Heart left ventricle (tissue), 16 donors: ENCODE measurements at regions not wholly inside any gene's neighbourhood (a gene's known extent, or its start where the extent isn't known, plus 50 kb on each side); places are given as distances from the start of the nearest gene placed in this dataset.
A peak's percentile ranks its signal among the peaks of the same experiment; 100 is the strongest.
"Not testable (repeated sequence)": the region's sequence is repeated elsewhere in the genome, so short reads cannot be mapped to it uniquely, and the experiment has no call there.

Experiments
- ATAC-seq, 4 donors: fragments of 200-7000 bp; cut with Tn5 transposase; one replicate each; pipeline ENCODE4 v1.9.1; 2020 to 2022; ENCODE audit warnings: moderate library complexity in 4 of 4, mild to moderate bottlenecking in 3 of 4, moderate number of reproducible peaks in 1 of 4
- DNase-seq, 5 donors: peaks; one replicate each; pipeline ENCODE4 v3.0.0-alpha.2; 2020
- H3K27ac ChIP-seq, 12 donors: fragments of 200-600 bp; sonication (generic) in 4 of 12; one replicate each; pipeline versions ENCODE4 v1.5.0 to v1.8.0; 2016 to 2022; ENCODE audit warnings: mild to moderate bottlenecking in 2 of 12
- H3K27me3 ChIP-seq, 9 donors: fragments of 200-600 bp; sonication (generic) in 2 of 9; one replicate each; pipeline versions ENCODE4 v1.5.1 to v1.8.0; 2016 to 2022; ENCODE audit warnings: mild to moderate bottlenecking in 3 of 9
- H3K36me3 ChIP-seq, 9 donors: fragments of 200-600 bp; sonication (generic) in 2 of 9; one replicate each; pipeline versions ENCODE4 v1.5.0 to v1.8.0; 2018 to 2022; ENCODE audit warnings: mild to moderate bottlenecking in 2 of 9
- H3K4me1 ChIP-seq, 12 donors: fragments of 200-600 bp; sonication (generic) in 4 of 12; one replicate each; pipeline versions ENCODE4 v1.5.0 to v1.8.0; 2016 to 2022; ENCODE audit warnings: mild to moderate bottlenecking in 3 of 12
- H3K4me3 ChIP-seq, 12 donors: fragments of 200-600 bp; sonication (generic) in 4 of 12; one replicate each; pipeline versions ENCODE4 v1.5.0 to v1.8.0; 2017 to 2022; ENCODE audit warnings: mild to moderate bottlenecking in 9 of 12, moderate library complexity in 4 of 12
- H3K9me3 ChIP-seq, 12 donors: fragments of 200-600 bp; sonication (generic) in 4 of 12; one replicate each; pipeline versions ENCODE4 v1.5.0 to v1.8.0; 2016 to 2022; ENCODE audit warnings: mild to moderate bottlenecking in 1 of 12
- POLR2A ChIP-seq, 2 donors: fragments of 450-650 bp; IDR thresholded peaks; one replicate each; pipeline ENCODE4 v1.6.1; 2017; ENCODE audit warnings: antibody characterized with exemption in 2 of 2, mild to moderate bottlenecking in 2 of 2, moderate library complexity in 2 of 2
- WGBS, 4 donors: extraction: QIAGEN DNeasy Blood & Tissue Kit in 2 of 4; methylation state at CpG; one replicate each; pipeline versions ENCODE4 v1.1.5 to v1.1.7; 2013 to 2018; 5-methylcytosine and 5-hydroxymethylcytosine counted together
- intact Hi-C, 10 donors: fragments of 100-400 bp; cut with DNase I; formaldehyde crosslinking; loops; one replicate each; pipeline versions ENCODE4 v1.11.1 to v1.14.2; 2022
- TF ChIP-seq, protein P1 (sequence below), 12 donors: fragments of 200-600 bp; sonication (generic) in 4 of 12; IDR thresholded peaks; one replicate each; pipeline versions ENCODE4 v1.5.0 to v1.8.0; 2018 to 2022; ENCODE audit warnings: antibody characterized with exemption in 12 of 12, mild to moderate bottlenecking in 5 of 12
- donor health status: ischemic (EF 13 %, LVEDD 7.1; RV severe dilation, severe dysfunction).
- donor health status: healthy with polysubstance abuse.
- donor health status: DM: no; HTN: yes; CAD: no.
- donor health status: DM: no; HTN: no; CAD: no.
- donor health status: ischemic (EF 25% LVEDD 6.9; RV normal size, moderate dysfunction).
- donor health status: ischemic (EF 25% LVEDD 5.7; RV mildly dilated, moderate dysfunction).
- donor health status: healthy.
- donor health status: DM: yes; HTN: yes; CAD: no.
- donor health status: ischemic (EF 35%, LVEDD 5.7; RV mildly dilated, moderate dysfunction).
- donor health status: nonischemic (EF 11% LVEDD 7.7; RV severe dilation, severe dysfunction).
- donor health status: DM: yes; HTN: yes; CAD: no.
- donor health status: PGD.
- donor health status: ischemic (EF 29% LVEDD 5.4; RV normal size, mild dysfunction).
- donor health status: nonischemic (EF 23%, LVEDD 6.1; RV moderate dilation, normal function).

- Histone ChIP-seq H3K9me3 (no peaks in the 10 kb centered on the region), H3K27me3 (peaks cover 0 to 36% (median 4%) of the 10 kb centered on the region in 9 donors), H3K27ac (no peak overlapping the region), H3K36me3 (no peaks in the 10 kb centered on the region), H3K4me1 (no peaks in the 10 kb centered on the region), H3K4me3 (no peak overlapping the region)
- TF ChIP-seq, protein P1, sequence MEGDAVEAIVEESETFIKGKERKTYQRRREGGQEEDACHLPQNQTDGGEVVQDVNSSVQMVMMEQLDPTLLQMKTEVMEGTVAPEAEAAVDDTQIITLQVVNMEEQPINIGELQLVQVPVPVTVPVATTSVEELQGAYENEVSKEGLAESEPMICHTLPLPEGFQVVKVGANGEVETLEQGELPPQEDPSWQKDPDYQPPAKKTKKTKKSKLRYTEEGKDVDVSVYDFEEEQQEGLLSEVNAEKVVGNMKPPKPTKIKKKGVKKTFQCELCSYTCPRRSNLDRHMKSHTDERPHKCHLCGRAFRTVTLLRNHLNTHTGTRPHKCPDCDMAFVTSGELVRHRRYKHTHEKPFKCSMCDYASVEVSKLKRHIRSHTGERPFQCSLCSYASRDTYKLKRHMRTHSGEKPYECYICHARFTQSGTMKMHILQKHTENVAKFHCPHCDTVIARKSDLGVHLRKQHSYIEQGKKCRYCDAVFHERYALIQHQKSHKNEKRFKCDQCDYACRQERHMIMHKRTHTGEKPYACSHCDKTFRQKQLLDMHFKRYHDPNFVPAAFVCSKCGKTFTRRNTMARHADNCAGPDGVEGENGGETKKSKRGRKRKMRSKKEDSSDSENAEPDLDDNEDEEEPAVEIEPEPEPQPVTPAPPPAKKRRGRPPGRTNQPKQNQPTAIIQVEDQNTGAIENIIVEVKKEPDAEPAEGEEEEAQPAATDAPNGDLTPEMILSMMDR (IDR thresholded peaks at IDR 0.05), result no peak
- TF ChIP-seq POLR2A (IDR thresholded peaks at IDR 0.05), result no peak
- ATAC-seq (no peak), DNase-seq (peak in 2 of 5 donors; percentile 15 to 49)
- WGBS, 4 donors, result 45 to 54% (median 48%) methylated on average over 10 to 27 of the region's 28 CpGs
- intact Hi-C loops, result no loop called here
Measured at GRCh38 chr4:3630598-3631543, 98.6 kb upstream of the LRPAP1 start.

DNA sequence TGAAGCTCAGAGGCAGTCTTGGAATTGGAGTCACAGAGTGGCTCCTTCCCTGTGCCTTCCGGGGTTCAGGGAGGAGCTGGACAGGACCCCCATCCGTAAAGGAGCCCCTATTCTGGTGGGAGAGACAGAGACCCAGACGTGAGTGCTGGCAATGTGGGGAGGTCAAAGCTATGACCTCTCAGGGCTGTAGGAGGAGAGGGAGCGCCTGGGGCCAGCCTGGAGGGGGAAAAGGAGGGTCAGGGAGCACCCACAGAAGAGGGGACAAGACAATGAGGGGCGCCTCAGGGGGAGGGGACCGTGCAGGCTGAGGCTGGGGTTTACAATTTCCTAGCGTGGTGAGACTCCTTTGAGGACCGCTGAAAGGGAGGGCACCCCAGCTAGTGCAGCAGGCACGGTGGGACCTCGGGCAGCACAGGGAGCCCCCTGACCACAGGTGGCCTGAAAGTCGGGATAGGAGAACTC, 97.9 kb upstream of the LRPAP1 start:
- Histone ChIP-seq H3K27me3 (peaks cover 0 to 36% (median 4%) of the 10 kb centered on the region in 9 donors), H3K36me3 (no peaks in the 10 kb centered on the region), H3K4me3 (no peak overlapping the region), H3K27ac (no peak overlapping the region), H3K4me1 (no peaks in the 10 kb centered on the region), H3K9me3 (no peaks in the 10 kb centered on the region)
- TF ChIP-seq, protein P1 (IDR thresholded peaks at IDR 0.05), result no peak
- TF ChIP-seq POLR2A (IDR thresholded peaks at IDR 0.05), result no peak
- ATAC-seq (no peak), DNase-seq (peak in 1 of 5 donors; percentile 17)
- 70 to 82% (median 71%) methylated on average over 11 of the region's 11 CpGs for WGBS, 4 donors
- intact Hi-C loops, result no loop called here

GRCh38 chr4:3629665-3630064, 97.4 kb upstream of the LRPAP1 start:
- H3K4me3 ChIP-seq, result no peak overlapping the region
- no peak overlapping the region for H3K27ac ChIP-seq
- peaks cover 0 to 36% (median 3%) of the 10 kb centered on the region in 9 donors for H3K27me3 ChIP-seq
- peak in 2 of 5 donors; percentile 8 to 27 for DNase-seq
- no peaks in the 10 kb centered on the region for H3K36me3 ChIP-seq
- H3K9me3 ChIP-seq, result no peaks in the 10 kb centered on the region
- intact Hi-C loops, result no loop called here
- 83 to 91% (median 90%) methylated on average over 2 to 12 of the region's 12 CpGs for WGBS, 4 donors
- TF ChIP-seq, protein P1 (IDR thresholded peaks at IDR 0.05), result no peak
- TF ChIP-seq POLR2A (IDR thresholded peaks at IDR 0.05), result no peak
- no peak for ATAC-seq
- no peaks in the 10 kb centered on the region for H3K4me1 ChIP-seq

DNA sequence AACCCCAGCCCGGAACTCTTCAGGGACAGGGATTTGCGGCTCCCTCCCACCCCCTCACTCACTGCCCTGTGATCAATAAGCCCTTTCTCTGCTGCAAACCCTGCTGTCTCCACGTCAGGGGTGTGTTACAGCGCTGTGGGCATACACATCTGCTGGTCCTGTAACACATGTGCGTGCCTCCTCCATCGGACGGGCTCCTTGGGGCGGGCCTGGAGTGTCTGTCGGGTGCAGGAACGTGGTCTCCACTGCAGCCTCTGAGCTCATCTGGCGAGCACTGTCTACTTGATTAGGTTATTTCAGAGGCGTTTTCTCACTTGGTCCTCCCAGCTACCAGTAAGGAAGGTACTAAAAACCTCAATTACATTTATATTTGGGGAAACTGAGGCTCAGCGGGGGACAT, 97.0 kb upstream of the LRPAP1 start:
- intact Hi-C loops, H3K4me1 ChIP-seq, H3K36me3 ChIP-seq, H3K9me3 ChIP-seq, H3K27ac ChIP-seq, ATAC-seq, H3K4me3 ChIP-seq: not testable (repeated sequence)
- WGBS, 4 donors, result 86 to 90% (median 87%) methylated on average over 13 of the region's 13 CpGs
- H3K27me3 ChIP-seq, result peaks cover 0 to 36% (median 3%) of the 10 kb centered on the region in 9 donors
- DNase-seq, result peak in 2 of 5 donors; percentile 1 to 36
